NCI-H82 treated with DMSO at 0.1 percent for 48 hours (cell line): ENCODE measurements at regions not wholly inside any gene's neighbourhood (a gene's known extent, or its start where the extent isn't known, plus 50 kb on each side); places are given as distances from the start of the nearest gene placed in this dataset.

Experiments used
- DNase-seq: peaks from one replicate; lab custom pipeline; 2025; ENCODE audit not compliant: unreplicated experiment; lab: John Stamatoyannopoulos, UW

GRCh38 chr2:51225377-51225776, 193.4 kb upstream of the NRXN1 start:
- no peak for DNase-seq

GRCh38 chr2:51224790-51225189, 192.9 kb upstream of the NRXN1 start:
- no peak for DNase-seq

GRCh38 chr2:51222106-51222505, 190.2 kb upstream of the NRXN1 start:
- DNase-seq: no peak

GRCh38 chr2:51220606-51221005, 188.7 kb upstream of the NRXN1 start:
- no peak for DNase-seq

GRCh38 chr2:51220080-51220479, 188.1 kb upstream of the NRXN1 start:
- DNase-seq: no peak

GRCh38 chr2:51219468-51219867, 187.5 kb upstream of the NRXN1 start:
- DNase-seq: no peak

GRCh38 chr2:51218047-51218446, 186.1 kb upstream of the NRXN1 start:
- DNase-seq: no peak

- no peak for DNase-seq
Measured at GRCh38 chr2:51213826-51214225, 181.9 kb upstream of the NRXN1 start.

- no peak for DNase-seq
Measured at GRCh38 chr2:51212374-51212773, 180.4 kb upstream of the NRXN1 start.

GRCh38 chr2:51208521-51208920, 176.6 kb upstream of the NRXN1 start:
- DNase-seq: no peak

GRCh38 chr2:51201295-51201694, 169.4 kb upstream of the NRXN1 start:
- DNase-seq: no peak

GRCh38 chr2:51194656-51195055, 162.7 kb upstream of the NRXN1 start:
- no peak for DNase-seq

GRCh38 chr2:51170273-51170672, 138.3 kb upstream of the NRXN1 start:
- no peak for DNase-seq

- no peak for DNase-seq
Measured at GRCh38 chr2:51165534-51166260, 133.8 kb upstream of the NRXN1 start.

GRCh38 chr2:51158251-51158650, 126.3 kb upstream of the NRXN1 start:
- no peak for DNase-seq

- DNase-seq: no peak
Measured at GRCh38 chr2:51153236-51153635, 121.3 kb upstream of the NRXN1 start.

GRCh38 chr2:51151490-51152140, 119.7 kb upstream of the NRXN1 start:
- DNase-seq: no peak

- no peak for DNase-seq
Measured at GRCh38 chr2:51149725-51150124, 117.8 kb upstream of the NRXN1 start.

- DNase-seq: no peak
Measured at GRCh38 chr2:51145761-51146160, 113.8 kb upstream of the NRXN1 start.

- DNase-seq: no peak
Measured at GRCh38 chr2:51120754-51121280, 88.9 kb upstream of the NRXN1 start.

GRCh38 chr2:51111532-51111931, 79.6 kb upstream of the NRXN1 start:
- no peak for DNase-seq

GRCh38 chr2:51108794-51109193, 76.9 kb upstream of the NRXN1 start:
- no peak for DNase-seq

GRCh38 chr2:51107841-51108240, 75.9 kb upstream of the NRXN1 start:
- no peak for DNase-seq
